HepG2 (cell line): ENCODE measurements at regions not wholly inside any gene's neighbourhood (a gene's known extent, or its start where the extent isn't known, plus 50 kb on each side); places are given as distances from the start of the nearest gene placed in this dataset.

Source experiments
- CTCF ChIP-seq: sonication (generic); formaldehyde crosslinking; IDR thresholded peaks from 2 replicates; pipeline ENCODE4 v1.5.0; 2020; ENCODE audit warnings: mild to moderate bottlenecking, missing genetic modification reagents, moderate library complexity
- HNRNPK ChIP-seq: fragments of 200-400 bp; formaldehyde crosslinking; IDR thresholded peaks from 2 replicates; pipeline ENCODE4 v1.6.1; 2018; ENCODE audit warnings: low read length, low read depth, moderate library complexity, mild to moderate bottlenecking; ENCODE audit not compliant: poor library complexity, severe bottlenecking
- KDM5A ChIP-seq: fragments of 200-600 bp; sonication (generic); IDR thresholded peaks from 2 replicates; pipeline ENCODE4 v1.7.0; 2018; ENCODE audit warnings: antibody characterized with exemption, mild to moderate bottlenecking, low read length, borderline replicate concordance
- SMC3 ChIP-seq: IDR thresholded peaks from 2 replicates; pipeline ENCODE4 v1.6.1; 2011; ENCODE audit warnings: low read length, improper control_type of control experiment
- TBL1XR1 ChIP-seq: fragments of 150-350 bp; IDR thresholded peaks from 2 replicates; pipeline ENCODE4 v1.6.1; 2014; ENCODE audit warnings: borderline replicate concordance, low read length; ENCODE audit not compliant: partially characterized antibody
- TF ChIP-seq, protein P1 (sequence below): sonication (generic); formaldehyde crosslinking; IDR thresholded peaks from 2 replicates; pipeline ENCODE4 v1.9.0; 2021; ENCODE audit warnings: mild to moderate bottlenecking, missing genetic modification reagents

DNA sequence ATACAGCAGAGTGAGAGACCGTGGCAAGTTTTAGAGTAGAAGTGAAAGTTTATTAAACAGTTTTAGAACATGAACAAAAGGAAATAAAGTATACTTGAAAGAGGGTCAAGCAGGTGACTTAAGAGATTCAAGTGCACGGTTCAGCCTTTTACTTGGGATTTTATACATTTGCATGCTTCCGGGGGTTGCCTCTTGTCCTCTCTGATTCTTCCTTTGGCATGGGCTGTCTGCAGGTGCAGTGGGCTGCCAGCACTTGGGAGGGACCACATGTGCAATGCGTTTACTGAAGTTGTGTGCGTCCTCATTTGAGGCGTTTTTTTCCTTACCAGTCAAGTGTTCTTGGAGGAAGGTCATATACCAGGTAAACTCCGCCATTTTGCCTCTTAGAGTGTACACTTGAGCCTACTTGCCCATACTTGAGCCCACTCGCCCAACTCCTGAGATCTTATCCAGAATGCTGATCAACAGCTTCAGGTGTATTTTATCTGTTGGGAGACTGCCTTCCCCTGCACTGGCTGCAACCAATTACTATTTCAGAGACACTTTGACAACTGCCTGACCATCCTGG lies 195.2 kb downstream of the IRX5 start:
- TF ChIP-seq CTCF (CRISPR knock-in tag) (no peak), TBL1XR1 (no peak), KDM5A (no peak), SMC3 (no peak), HNRNPK (no peak)
- TF ChIP-seq, protein P1, sequence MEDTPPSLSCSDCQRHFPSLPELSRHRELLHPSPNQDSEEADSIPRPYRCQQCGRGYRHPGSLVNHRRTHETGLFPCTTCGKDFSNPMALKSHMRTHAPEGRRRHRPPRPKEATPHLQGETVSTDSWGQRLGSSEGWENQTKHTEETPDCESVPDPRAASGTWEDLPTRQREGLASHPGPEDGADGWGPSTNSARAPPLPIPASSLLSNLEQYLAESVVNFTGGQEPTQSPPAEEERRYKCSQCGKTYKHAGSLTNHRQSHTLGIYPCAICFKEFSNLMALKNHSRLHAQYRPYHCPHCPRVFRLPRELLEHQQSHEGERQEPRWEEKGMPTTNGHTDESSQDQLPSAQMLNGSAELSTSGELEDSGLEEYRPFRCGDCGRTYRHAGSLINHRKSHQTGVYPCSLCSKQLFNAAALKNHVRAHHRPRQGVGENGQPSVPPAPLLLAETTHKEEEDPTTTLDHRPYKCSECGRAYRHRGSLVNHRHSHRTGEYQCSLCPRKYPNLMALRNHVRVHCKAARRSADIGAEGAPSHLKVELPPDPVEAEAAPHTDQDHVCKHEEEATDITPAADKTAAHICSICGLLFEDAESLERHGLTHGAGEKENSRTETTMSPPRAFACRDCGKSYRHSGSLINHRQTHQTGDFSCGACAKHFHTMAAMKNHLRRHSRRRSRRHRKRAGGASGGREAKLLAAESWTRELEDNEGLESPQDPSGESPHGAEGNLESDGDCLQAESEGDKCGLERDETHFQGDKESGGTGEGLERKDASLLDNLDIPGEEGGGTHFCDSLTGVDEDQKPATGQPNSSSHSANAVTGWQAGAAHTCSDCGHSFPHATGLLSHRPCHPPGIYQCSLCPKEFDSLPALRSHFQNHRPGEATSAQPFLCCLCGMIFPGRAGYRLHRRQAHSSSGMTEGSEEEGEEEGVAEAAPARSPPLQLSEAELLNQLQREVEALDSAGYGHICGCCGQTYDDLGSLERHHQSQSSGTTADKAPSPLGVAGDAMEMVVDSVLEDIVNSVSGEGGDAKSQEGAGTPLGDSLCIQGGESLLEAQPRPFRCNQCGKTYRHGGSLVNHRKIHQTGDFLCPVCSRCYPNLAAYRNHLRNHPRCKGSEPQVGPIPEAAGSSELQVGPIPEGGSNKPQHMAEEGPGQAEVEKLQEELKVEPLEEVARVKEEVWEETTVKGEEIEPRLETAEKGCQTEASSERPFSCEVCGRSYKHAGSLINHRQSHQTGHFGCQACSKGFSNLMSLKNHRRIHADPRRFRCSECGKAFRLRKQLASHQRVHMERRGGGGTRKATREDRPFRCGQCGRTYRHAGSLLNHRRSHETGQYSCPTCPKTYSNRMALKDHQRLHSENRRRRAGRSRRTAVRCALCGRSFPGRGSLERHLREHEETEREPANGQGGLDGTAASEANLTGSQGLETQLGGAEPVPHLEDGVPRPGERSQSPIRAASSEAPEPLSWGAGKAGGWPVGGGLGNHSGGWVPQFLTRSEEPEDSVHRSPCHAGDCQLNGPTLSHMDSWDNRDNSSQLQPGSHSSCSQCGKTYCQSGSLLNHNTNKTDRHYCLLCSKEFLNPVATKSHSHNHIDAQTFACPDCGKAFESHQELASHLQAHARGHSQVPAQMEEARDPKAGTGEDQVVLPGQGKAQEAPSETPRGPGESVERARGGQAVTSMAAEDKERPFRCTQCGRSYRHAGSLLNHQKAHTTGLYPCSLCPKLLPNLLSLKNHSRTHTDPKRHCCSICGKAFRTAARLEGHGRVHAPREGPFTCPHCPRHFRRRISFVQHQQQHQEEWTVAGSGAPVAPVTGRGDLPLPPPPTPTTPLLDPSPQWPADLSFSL = no peak
